Keratinocyte (primary cell): ENCODE measurements at regions not wholly inside any gene's neighbourhood (a gene's known extent, or its start where the extent isn't known, plus 50 kb on each side); places are given as distances from the start of the nearest gene placed in this dataset.

Experiments
- DNase-seq: peaks from one replicate; pipeline ENCODE4 v3.0.0-alpha.2; 2011; ENCODE audit warnings: low read depth, missing footprints, low spot score
- FAIRE-seq: peaks from 2 replicates; lab custom pipeline; 2011; peaks lifted over from hg19 to GRCh38; lab: Jason Lieb, UNC
- H2AFZ ChIP-seq: 2 replicates; pipeline ENCODE4 v1.6.0; 2012; ENCODE audit warnings: low read length, control low read depth, inconsistent platforms; ENCODE audit not compliant: control insufficient read depth
- H3K27ac ChIP-seq: 2 replicates; pipeline ENCODE4 v1.5.1; 2011; ENCODE audit warnings: low read length; ENCODE audit not compliant: control insufficient read depth, insufficient read depth
- H3K27me3 ChIP-seq: 3 replicates; pipeline ENCODE4 v1.6.0; 2011; ENCODE audit warnings: low read length; ENCODE audit not compliant: control insufficient read depth, insufficient read depth; ENCODE audit errors: extremely low read depth
- H3K36me3 ChIP-seq, 2 experiments: 2 replicates in 1 of 2; 3 replicates in 1 of 2; pipeline ENCODE4 v1.5.1; 2011; ENCODE audit warnings: low read length in 2 of 2, mild to moderate bottlenecking in 1 of 2; ENCODE audit not compliant: control insufficient read depth in 2 of 2, insufficient read depth in 2 of 2; ENCODE audit errors: extremely low read depth in 1 of 2
- H3K4me1 ChIP-seq: 3 replicates; pipeline ENCODE4 v1.5.1; 2011; ENCODE audit warnings: low read length; ENCODE audit not compliant: control insufficient read depth, insufficient read depth; ENCODE audit errors: extremely low read depth
- H3K4me2 ChIP-seq: 3 replicates; pipeline ENCODE4 v1.6.0; 2011; ENCODE audit warnings: low read depth, low read length; ENCODE audit not compliant: control insufficient read depth, insufficient read depth; ENCODE audit errors: extremely low read depth
- H3K4me3 ChIP-seq, 3 experiments: fragments of 200-600 bp in 1 of 3; sonication (generic) in 1 of 3; 2 replicates in 2 of 3; 3 replicates in 1 of 3; pipeline ENCODE4 v1.5.1; 2011 to 2016; ENCODE audit warnings: low read length in 3 of 3, mild to moderate bottlenecking in 3 of 3, control low read depth in 2 of 3, inconsistent platforms in 1 of 3, low read depth in 1 of 3, mixed read lengths in 1 of 3, mixed run types in 1 of 3, moderate library complexity in 1 of 3; ENCODE audit not compliant: control insufficient read depth in 2 of 3, insufficient read depth in 2 of 3; ENCODE audit errors: extremely low read depth in 1 of 3
- H3K79me2 ChIP-seq: 2 replicates; pipeline ENCODE4 v1.6.0; 2012; ENCODE audit warnings: low read length; ENCODE audit not compliant: control insufficient read depth, insufficient read depth
- H3K9ac ChIP-seq: 3 replicates; pipeline ENCODE4 v1.6.0; 2011; ENCODE audit warnings: low read length; ENCODE audit not compliant: control insufficient read depth, insufficient read depth; ENCODE audit errors: extremely low read depth
- H3K9me1 ChIP-seq: 3 replicates; pipeline ENCODE4 v1.6.0; 2011; ENCODE audit warnings: low read length; ENCODE audit not compliant: control insufficient read depth, insufficient read depth; ENCODE audit errors: extremely low read depth
- H3K9me3 ChIP-seq: 2 replicates; pipeline ENCODE4 v1.5.1; 2012; ENCODE audit warnings: low read depth, low read length; ENCODE audit not compliant: control insufficient read depth
- H4K20me1 ChIP-seq: 3 replicates; pipeline ENCODE4 v1.6.0; 2011; ENCODE audit warnings: low read length; ENCODE audit not compliant: control insufficient read depth, insufficient read depth; ENCODE audit errors: extremely low read depth
- EZH2 ChIP-seq: IDR thresholded peaks from one replicate; pipeline ENCODE4 v1.6.1; 2012; ENCODE audit warnings: inconsistent platforms, mild to moderate bottlenecking, low read length, moderate library complexity
- dilution Hi-C: fragments of 300-500 bp; cut with MboI; formaldehyde crosslinking; loops from one replicate; pipeline ENCODE4 v1.7.0; 2020; ENCODE audit warnings: low sequenced_read_pairs; ENCODE audit not compliant: extremely low pct_ligation_motif_present
- TF ChIP-seq, protein P1 (sequence below), 3 experiments: IDR thresholded peaks in 1 of 3; conservative IDR thresholded peaks in 1 of 3; optimal IDR thresholded peaks in 1 of 3; 2 replicates in 2 of 3; 3 replicates in 1 of 3; pipeline versions ENCODE3 to v1.5.1; 2011; ENCODE audit warnings: low read length in 3 of 3, mild to moderate bottlenecking in 3 of 3, moderate library complexity in 2 of 3, control low read depth in 1 of 3, inconsistent platforms in 1 of 3; ENCODE audit not compliant: insufficient read depth in 2 of 3; ENCODE audit errors: extremely low read depth in 1 of 3

DNA sequence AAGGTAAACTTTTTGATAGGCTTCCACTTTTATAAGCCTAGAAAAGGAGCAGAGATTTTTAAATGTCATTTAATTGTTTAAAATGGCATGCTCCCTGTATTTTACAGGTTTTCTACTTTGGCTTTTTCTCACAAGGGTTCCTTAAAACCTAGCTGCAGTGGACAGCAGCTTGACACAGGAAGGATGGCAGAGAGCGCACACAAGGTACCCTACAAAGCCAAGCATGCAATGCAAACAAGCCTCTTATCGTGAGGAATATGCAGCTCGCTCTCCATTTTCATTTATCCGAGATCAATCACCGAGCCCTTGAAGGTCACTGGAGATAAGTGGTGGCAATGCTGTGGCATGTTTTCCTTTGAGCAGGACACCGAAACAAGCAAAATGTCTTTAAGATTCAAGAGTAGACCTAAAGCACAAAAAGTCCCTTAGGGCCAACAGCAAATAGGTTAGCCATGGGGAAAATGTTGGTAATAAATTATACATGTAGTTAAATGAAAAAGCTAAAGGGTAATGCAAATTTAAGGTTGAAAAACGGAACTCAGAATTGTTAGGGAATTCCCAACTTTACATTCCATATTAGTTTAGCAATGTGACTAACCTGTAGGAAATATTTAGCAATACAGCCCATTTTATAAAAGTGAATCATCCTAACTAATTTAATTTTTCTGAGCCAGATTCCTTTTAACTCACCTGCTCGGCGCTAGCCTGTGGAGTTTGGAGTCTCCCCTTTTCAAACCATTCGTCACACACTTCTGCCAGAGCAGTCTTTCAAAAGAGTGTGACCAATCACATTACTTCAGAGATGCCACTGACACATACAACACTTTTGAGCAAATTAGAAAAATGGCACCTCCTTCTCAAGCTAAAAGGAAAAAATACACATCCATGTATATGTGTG is 337.9 kb upstream of the PKDCC start:
- H3K27ac ChIP-seq: peak overlapping the region; percentile 62
- H3K4me1 ChIP-seq: peaks cover 16% of the 10 kb centered on the region
- H3K27me3 ChIP-seq: no peaks in the 10 kb centered on the region
- no peak for TF ChIP-seq EZH2
- TF ChIP-seq, protein P1, sequence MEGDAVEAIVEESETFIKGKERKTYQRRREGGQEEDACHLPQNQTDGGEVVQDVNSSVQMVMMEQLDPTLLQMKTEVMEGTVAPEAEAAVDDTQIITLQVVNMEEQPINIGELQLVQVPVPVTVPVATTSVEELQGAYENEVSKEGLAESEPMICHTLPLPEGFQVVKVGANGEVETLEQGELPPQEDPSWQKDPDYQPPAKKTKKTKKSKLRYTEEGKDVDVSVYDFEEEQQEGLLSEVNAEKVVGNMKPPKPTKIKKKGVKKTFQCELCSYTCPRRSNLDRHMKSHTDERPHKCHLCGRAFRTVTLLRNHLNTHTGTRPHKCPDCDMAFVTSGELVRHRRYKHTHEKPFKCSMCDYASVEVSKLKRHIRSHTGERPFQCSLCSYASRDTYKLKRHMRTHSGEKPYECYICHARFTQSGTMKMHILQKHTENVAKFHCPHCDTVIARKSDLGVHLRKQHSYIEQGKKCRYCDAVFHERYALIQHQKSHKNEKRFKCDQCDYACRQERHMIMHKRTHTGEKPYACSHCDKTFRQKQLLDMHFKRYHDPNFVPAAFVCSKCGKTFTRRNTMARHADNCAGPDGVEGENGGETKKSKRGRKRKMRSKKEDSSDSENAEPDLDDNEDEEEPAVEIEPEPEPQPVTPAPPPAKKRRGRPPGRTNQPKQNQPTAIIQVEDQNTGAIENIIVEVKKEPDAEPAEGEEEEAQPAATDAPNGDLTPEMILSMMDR (optimal IDR thresholded peaks at IDR 0.05 in 1 of 3, IDR thresholded peaks at IDR 0.05 in 1 of 3, conservative IDR thresholded peaks at IDR 0.05 in 1 of 3; ENCODE audit: extremely low read depth in 1 of 3, insufficient read depth in 2 of 3, low read length in 3 of 3): no peak
- H3K9ac ChIP-seq: peak overlapping the region; percentile 19
- H3K79me2 ChIP-seq: no peaks in the 10 kb centered on the region
- dilution Hi-C loops: no loop called here
- peak overlapping the region in 1 of 3 experiments; percentile 36 for H3K4me3 ChIP-seq
- no peaks in the 10 kb centered on the region for H3K9me1 ChIP-seq
- H3K4me2 ChIP-seq: peak overlapping the region; percentile 85
- H3K9me3 ChIP-seq: no peaks in the 10 kb centered on the region
- FAIRE-seq: peak; percentile 60
- H2AFZ ChIP-seq: peak overlapping the region; percentile 54
- H3K36me3 ChIP-seq: no peaks in the 10 kb centered on the region
- no peaks in the 10 kb centered on the region for H4K20me1 ChIP-seq
- DNase-seq: peak; percentile 17

DNA sequence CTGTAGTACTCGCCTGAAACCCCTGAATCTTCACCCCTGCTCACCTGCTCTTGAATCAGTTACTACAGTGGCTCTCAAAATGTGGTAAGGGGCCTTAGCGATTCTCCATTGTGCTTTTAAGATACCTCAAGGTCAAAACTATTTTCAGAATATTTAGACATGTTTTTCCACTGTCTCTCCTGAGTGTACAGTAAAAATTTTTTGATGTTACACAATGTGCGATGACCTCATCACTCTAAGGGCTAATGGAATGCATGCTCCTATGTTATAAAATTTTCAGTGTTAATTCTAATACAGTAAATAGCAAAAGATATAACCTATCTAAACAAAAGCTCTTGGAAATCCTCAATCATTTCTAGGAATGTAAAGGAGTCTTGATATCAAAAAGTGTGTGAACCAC is 336.9 kb upstream of the PKDCC start:
- Histone ChIP-seq H3K36me3 (no peaks in the 10 kb centered on the region), H3K9me3 (no peaks in the 10 kb centered on the region), H3K4me2 (peak overlapping the region; percentile 85), H3K27me3 (no peaks in the 10 kb centered on the region), H3K4me1 (peaks cover 19% of the 10 kb centered on the region), H3K9me1 (no peaks in the 10 kb centered on the region), H4K20me1 (no peaks in the 10 kb centered on the region), H2AFZ (no peak overlapping the region), H3K4me3 (no peak overlapping the region), H3K79me2 (no peaks in the 10 kb centered on the region), H3K27ac (peak overlapping the region; percentile 62), H3K9ac (no peak overlapping the region)
- TF ChIP-seq, protein P1 (optimal IDR thresholded peaks at IDR 0.05 in 1 of 3, IDR thresholded peaks at IDR 0.05 in 1 of 3, conservative IDR thresholded peaks at IDR 0.05 in 1 of 3; ENCODE audit: extremely low read depth in 1 of 3, insufficient read depth in 2 of 3, low read length in 3 of 3): no peak
- no peak for TF ChIP-seq EZH2
- no peak for DNase-seq
- dilution Hi-C loops: no loop called here
- FAIRE-seq: no peak
